ENCODE measurements at regions not wholly inside any gene's neighbourhood (a gene's known extent, or its start where the extent isn't known, plus 50 kb on each side); places are given as distances from the start of the nearest gene placed in this dataset.

GRCh38 chr2:217269701-217270484, 410.0 kb upstream of the TNP1 start:
- WGBS (ENCODE audit: insufficient coverage, insufficient replicate concordance, low lambda C conversion rate, missing lambda C conversion rate), result 23% methylated on average over 8 of the region's 8 CpGs
- TF ChIP-seq SMC3 (IDR thresholded peaks at IDR 0.05; ENCODE audit: borderline replicate concordance, low read length) (no peak), POLR2AphosphoS5 (IDR thresholded peaks at IDR 0.05; ENCODE audit: low read length) (no peak), SIX5 (IDR thresholded peaks at IDR 0.05; ENCODE audit: low read depth, low read length, severe bottlenecking) (no peak), CTCF (IDR thresholded peaks at IDR 0.05 in 2 of 3, conservative IDR thresholded peaks at IDR 0.05 in 1 of 3; ENCODE audit: control insufficient read depth in 2 of 3, extremely low read depth in 1 of 3, insufficient read depth in 1 of 3, low read depth in 3 of 3, low read length in 3 of 3) (no peak), ZNF274 (IDR thresholded peaks at IDR 0.05; ENCODE audit: insufficient read depth, insufficient read length) (no peak), HSF1 (IDR thresholded peaks at IDR 0.05; ENCODE audit: low read depth, low read length) (no peak), BRCA1 (IDR thresholded peaks at IDR 0.05; ENCODE audit: low read depth, low read length) (no peak), PBX3 (IDR thresholded peaks at IDR 0.05; ENCODE audit: insufficient replicate concordance, low read depth, low read length) (no peak), MAX (IDR thresholded peaks at IDR 0.05; ENCODE audit: low read depth, low read length) (no peak), BHLHE40 (IDR thresholded peaks at IDR 0.05; ENCODE audit: borderline replicate concordance in 1 of 2, low read depth in 2 of 2, low read length in 1 of 2) (no peak), MEF2A (IDR thresholded peaks at IDR 0.05; ENCODE audit: insufficient read depth, low read depth, low read length) (no peak), BCL3 (IDR thresholded peaks at IDR 0.05; ENCODE audit: borderline replicate concordance, insufficient read depth, low read depth, low read length, poor library complexity, severe bottlenecking) (no peak), RUNX3 (IDR thresholded peaks at IDR 0.05; ENCODE audit: low read length) (no peak)
- Histone ChIP-seq H3K27me3 (replicated peaks in 1 of 2; ENCODE audit: control insufficient read depth in 2 of 2, insufficient read depth in 2 of 2, low read length in 1 of 2) (no peaks in the 10 kb centered on the region; a peak in 1 of 4 replicates), H3K9ac (ENCODE audit: control insufficient read depth, insufficient read depth, low read length) (no peak overlapping the region), H3K4me3 (no peak overlapping the region), H3K4me1 (ENCODE audit: control insufficient read depth, insufficient read depth, low read length) (no peaks in the 10 kb centered on the region), H3K9me3 (replicated peaks; ENCODE audit: control insufficient read depth, insufficient read depth, low read length) (peaks cover 3% of the 10 kb centered on the region; the same call in 2 of the 3 replicates), H3K36me3 (ENCODE audit: control insufficient read depth in 2 of 2, insufficient read depth in 2 of 2, low read length in 1 of 2) (no peaks in the 10 kb centered on the region), H3K27ac (ENCODE audit: control insufficient read depth, insufficient read depth) (no peak overlapping the region), H3K79me2 (ENCODE audit: control insufficient read depth, insufficient read depth, low read length) (no peaks in the 10 kb centered on the region), H4K20me1 (ENCODE audit: control insufficient read depth, insufficient read depth) (no peaks in the 10 kb centered on the region), H3K4me2 (ENCODE audit: control insufficient read depth, insufficient read depth) (no peak overlapping the region), H2AFZ (ENCODE audit: control insufficient read depth, low read depth, low read length) (no peak overlapping the region)
- DNase-seq (ENCODE audit: low read depth, low spot score) (no peak), ATAC-seq (no peak), FAIRE-seq (no peak)
- in situ Hi-C loops (cut with MboI) (no loop called here), intact Hi-C loops (cut with micrococcal nuclease; ENCODE audit: unreplicated experiment) (no loop called here)
- ChIA-PET CTCF (no interaction called here), SMC1A (ENCODE audit: uncharacterized antibody, unreplicated experiment) (no interaction called here), RAD21 (ENCODE audit: unreplicated experiment) (no interaction called here), POLR2A (no interaction called here)
- BruUV-seq (replicated peaks), result no TSS peak

Data from GM12878 (cell line).